Progenitor cell of endocrine pancreas (in vitro differentiated cells): ENCODE measurements at regions not wholly inside any gene's neighbourhood (a gene's known extent, or its start where the extent isn't known, plus 50 kb on each side); places are given as distances from the start of the nearest gene placed in this dataset.

Experiments used
- DNase-seq: peaks from one replicate; pipeline ENCODE4 v3.0.0; 2021; ENCODE audit warnings: low spot score; ENCODE audit not compliant: unreplicated experiment
- H3K27ac Mint-ChIP-seq: 2 replicates; pipeline ENCODE4 v1.8.0; 2021; ENCODE audit warnings: mild to moderate bottlenecking, moderate library complexity, mixed read lengths
- H3K27me3 Mint-ChIP-seq: 2 replicates; pipeline ENCODE4 v1.8.0; 2021; ENCODE audit warnings: mixed read lengths
- H3K36me3 Mint-ChIP-seq: 2 replicates; pipeline ENCODE4 v1.8.0; 2022; ENCODE audit warnings: mixed read lengths; ENCODE audit not compliant: insufficient read depth
- H3K4me1 Mint-ChIP-seq: 2 replicates; pipeline ENCODE4 v1.8.0; 2021; ENCODE audit warnings: low read depth, mixed read lengths
- H3K4me3 Mint-ChIP-seq: 2 replicates; pipeline ENCODE4 v1.8.0; 2021; ENCODE audit warnings: low read depth, mild to moderate bottlenecking, moderate library complexity, mixed read lengths
- H3K9me3 Mint-ChIP-seq: 2 replicates; pipeline ENCODE4 v1.8.0; 2021; ENCODE audit warnings: low read depth, mixed read lengths
- TF ChIP-seq, protein P1 (sequence below): fragments of 200-600 bp; sonication (generic); IDR thresholded peaks from one replicate; pipeline ENCODE4 v1.5.0; 2021; ENCODE audit warnings: antibody characterized with exemption, mild to moderate bottlenecking; ENCODE audit not compliant: unreplicated experiment

DNA sequence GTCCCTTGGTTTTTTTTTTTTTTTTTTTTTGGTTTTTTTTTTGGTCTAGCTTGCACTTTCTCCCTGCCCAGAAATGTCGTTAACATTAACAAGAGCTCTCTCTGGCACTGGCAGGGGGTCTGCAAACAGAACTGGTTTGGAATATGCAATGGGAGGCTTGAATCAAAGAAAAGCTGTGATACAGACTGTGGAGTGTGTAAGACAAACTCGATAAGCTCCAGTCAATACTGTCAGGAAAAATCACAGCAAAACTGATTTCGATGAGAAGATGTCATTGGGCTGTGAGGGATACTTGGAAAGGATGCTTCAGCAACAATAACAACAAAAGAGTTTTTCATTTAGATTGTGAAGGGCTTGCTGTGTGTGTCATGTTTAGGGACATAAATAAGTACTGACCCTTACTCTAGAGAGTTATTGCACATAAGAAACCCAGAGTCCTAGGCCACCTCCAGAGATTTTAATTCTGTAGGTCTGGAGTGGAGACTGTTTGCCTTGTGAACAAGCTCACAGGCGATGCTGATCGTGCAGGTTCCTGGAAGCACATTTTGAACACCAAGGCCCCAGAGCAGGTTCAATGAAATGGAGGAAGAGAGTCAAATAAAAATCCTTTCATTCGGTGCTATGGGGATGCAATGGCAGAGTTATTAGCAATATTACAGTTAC is 470.7 kb upstream of the RBFOX1 start:
- TF ChIP-seq, protein P1, sequence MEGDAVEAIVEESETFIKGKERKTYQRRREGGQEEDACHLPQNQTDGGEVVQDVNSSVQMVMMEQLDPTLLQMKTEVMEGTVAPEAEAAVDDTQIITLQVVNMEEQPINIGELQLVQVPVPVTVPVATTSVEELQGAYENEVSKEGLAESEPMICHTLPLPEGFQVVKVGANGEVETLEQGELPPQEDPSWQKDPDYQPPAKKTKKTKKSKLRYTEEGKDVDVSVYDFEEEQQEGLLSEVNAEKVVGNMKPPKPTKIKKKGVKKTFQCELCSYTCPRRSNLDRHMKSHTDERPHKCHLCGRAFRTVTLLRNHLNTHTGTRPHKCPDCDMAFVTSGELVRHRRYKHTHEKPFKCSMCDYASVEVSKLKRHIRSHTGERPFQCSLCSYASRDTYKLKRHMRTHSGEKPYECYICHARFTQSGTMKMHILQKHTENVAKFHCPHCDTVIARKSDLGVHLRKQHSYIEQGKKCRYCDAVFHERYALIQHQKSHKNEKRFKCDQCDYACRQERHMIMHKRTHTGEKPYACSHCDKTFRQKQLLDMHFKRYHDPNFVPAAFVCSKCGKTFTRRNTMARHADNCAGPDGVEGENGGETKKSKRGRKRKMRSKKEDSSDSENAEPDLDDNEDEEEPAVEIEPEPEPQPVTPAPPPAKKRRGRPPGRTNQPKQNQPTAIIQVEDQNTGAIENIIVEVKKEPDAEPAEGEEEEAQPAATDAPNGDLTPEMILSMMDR, result no peak
- H3K9me3 Mint-ChIP-seq, result no peaks in the 10 kb centered on the region
- no peak for DNase-seq
- no peaks in the 10 kb centered on the region for H3K36me3 Mint-ChIP-seq
- H3K4me1 Mint-ChIP-seq, result no peaks in the 10 kb centered on the region
- H3K27ac Mint-ChIP-seq, result no peak overlapping the region
- H3K4me3 Mint-ChIP-seq, result no peak overlapping the region
- H3K27me3 Mint-ChIP-seq, result peaks cover 49% of the 10 kb centered on the region

DNA sequence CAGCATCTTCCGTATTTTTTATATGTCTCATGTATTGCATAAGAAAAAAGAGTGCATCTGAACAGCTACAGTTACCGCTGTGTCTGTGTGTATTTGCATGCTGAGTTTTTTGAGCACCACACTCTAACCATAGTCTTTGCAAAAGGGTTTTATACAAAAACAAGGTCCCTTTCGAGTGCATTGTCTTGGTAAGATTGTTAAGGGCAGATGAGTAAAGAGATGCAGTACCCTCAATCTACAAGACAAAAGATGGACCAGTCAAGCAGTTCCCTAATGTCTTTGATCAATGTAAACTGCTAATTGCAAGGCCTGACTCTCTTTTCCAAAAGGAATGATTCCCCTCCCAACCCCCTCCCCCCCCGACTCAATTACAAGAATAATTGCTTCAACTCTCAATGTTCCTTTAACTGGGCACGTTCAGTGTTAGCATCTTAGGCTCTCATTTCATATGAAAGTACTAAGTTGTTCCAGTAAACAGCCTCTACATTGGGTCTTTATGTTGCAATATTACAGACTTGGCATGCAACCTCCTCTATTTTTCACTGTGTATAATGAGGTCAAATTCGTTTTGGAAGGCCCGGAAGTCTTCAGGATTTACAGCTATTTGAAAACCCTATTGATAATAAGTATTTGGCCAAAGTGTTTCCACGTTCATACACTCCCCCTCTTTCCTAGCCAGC is 471.4 kb upstream of the RBFOX1 start:
- Mint-ChIP-seq H3K4me3 (no peak overlapping the region), H3K9me3 (no peaks in the 10 kb centered on the region), H3K4me1 (no peaks in the 10 kb centered on the region), H3K27me3 (peaks cover 56% of the 10 kb centered on the region), H3K36me3 (no peaks in the 10 kb centered on the region), H3K27ac (no peak overlapping the region)
- no peak for DNase-seq
- TF ChIP-seq, protein P1, result no peak

DNA sequence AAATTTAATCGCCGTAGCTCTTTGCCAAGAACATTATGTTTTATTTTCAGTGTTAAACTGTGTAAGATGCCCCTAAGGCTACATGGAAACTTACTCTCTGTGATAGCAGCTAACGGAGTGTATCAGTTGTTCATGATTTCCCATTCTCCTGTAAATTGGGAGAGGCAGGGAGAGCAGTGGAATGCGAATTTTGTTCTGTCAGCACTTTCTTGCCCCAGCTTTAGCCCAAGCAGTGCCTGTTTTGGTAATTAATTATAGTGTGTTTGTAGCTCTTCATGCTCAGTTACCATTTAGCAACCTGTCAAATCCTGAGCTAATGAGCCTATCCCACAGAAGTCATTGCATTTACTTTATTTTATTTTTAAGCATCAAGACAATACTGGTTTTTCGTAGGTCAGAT is 475.1 kb upstream of the RBFOX1 start:
- no peak overlapping the region for H3K4me3 Mint-ChIP-seq
- H3K27ac Mint-ChIP-seq, result no peak overlapping the region
- TF ChIP-seq, protein P1, result no peak
- no peak for DNase-seq
- H3K27me3 Mint-ChIP-seq, result peaks cover 72% of the 10 kb centered on the region
- no peaks in the 10 kb centered on the region for H3K4me1 Mint-ChIP-seq
- H3K36me3 Mint-ChIP-seq, result no peaks in the 10 kb centered on the region
- H3K9me3 Mint-ChIP-seq, result no peaks in the 10 kb centered on the region

DNA sequence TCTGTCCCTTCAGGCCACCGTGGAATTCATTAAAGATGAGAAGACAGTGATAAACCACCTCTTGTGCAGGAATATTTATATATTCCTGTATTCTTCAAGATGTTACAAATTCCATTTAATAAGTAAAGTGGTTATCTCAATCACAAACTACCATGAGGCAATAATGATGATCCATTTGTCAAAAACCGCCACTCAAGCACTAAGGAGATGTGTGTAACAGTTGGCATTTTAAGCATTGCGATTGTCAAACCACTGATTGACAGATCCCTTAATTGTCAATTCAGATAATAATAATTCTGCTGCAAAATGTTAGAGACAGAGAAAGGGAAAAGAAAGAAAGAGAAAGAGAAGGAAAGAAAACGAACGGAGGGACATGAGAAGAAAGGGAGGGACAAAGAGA is 476.1 kb upstream of the RBFOX1 start:
- Mint-ChIP-seq H3K27me3 (peaks cover 70% of the 10 kb centered on the region), H3K4me3 (no peak overlapping the region), H3K9me3 (no peaks in the 10 kb centered on the region), H3K36me3 (no peaks in the 10 kb centered on the region), H3K4me1 (no peaks in the 10 kb centered on the region), H3K27ac (no peak overlapping the region)
- TF ChIP-seq, protein P1, result no peak
- DNase-seq, result no peak

DNA sequence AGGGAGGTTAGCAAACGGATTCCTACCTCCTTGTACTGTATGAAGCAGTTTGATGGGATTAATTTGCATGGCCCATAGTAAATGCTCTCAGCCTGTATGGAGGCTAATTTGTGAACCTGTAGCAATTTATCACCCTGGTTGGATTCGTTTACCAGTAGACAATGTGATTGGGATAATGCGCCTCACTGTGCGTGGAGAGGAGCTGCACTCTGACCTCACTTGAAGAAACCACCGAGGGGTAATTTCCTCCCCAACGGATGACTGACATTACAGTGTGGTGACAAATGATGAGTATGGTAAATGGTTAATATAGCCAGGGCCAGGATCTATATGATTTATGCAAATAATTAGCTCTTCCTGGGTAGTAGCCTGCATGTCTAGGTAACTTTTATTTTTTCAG is 479.1 kb upstream of the RBFOX1 start:
- no peak overlapping the region for H3K4me3 Mint-ChIP-seq
- TF ChIP-seq, protein P1, result no peak
- H3K27me3 Mint-ChIP-seq, result peaks cover 57% of the 10 kb centered on the region
- no peak overlapping the region for H3K27ac Mint-ChIP-seq
- H3K4me1 Mint-ChIP-seq, result no peaks in the 10 kb centered on the region
- no peak for DNase-seq
- no peaks in the 10 kb centered on the region for H3K9me3 Mint-ChIP-seq
- no peaks in the 10 kb centered on the region for H3K36me3 Mint-ChIP-seq
